Superior temporal gyrus (tissue), 1 donor: ENCODE measurements at regions not wholly inside any gene's neighbourhood (a gene's known extent, or its start where the extent isn't known, plus 50 kb on each side); places are given as distances from the start of the nearest gene placed in this dataset.

Source experiments
- DNase-seq: peaks from one replicate; pipeline ENCODE4 v3.0.0-alpha.2; 2016; ENCODE audit errors: extremely low spot score

DNA sequence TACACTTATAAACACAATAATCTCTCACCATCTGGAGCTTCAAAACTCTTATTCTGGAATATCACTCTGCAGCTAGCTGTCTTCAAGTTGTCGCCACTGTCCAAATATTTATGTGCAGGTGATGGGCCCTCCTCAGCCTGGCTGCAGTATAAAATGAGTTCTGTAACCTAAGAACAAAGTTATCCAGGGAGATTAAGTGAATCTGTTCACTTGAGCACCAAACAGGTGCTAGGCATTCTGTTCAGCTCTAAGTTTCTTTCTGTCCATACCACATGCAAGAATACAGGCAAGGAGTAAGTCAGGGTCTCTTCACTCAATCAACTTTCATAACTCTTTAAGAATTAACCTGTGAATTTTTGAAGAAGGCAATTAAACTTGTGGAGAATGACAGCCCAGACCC, 344.1 kb downstream of the PLK2 start:
- DNase-seq = no peak

DNA sequence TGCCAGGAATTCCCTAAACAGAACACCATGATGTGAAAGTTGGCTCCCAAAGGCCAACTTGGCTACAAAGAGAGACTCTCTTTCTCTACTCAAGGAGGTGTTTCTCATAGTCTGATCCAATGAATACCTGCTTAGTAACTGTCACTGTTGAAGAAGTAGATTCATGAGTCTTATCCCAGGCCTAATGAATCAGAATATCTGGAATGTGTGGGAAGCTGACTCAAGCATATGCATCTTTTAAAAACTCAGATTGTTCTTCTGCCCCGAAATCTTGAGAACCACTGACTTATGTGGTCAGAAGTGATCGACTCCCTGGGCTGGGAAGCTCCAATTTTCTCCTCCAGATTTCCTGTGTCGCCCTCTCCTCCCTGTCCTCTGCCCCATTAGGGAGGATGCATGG, 345.6 kb downstream of the PLK2 start:
- DNase-seq = no peak

DNA sequence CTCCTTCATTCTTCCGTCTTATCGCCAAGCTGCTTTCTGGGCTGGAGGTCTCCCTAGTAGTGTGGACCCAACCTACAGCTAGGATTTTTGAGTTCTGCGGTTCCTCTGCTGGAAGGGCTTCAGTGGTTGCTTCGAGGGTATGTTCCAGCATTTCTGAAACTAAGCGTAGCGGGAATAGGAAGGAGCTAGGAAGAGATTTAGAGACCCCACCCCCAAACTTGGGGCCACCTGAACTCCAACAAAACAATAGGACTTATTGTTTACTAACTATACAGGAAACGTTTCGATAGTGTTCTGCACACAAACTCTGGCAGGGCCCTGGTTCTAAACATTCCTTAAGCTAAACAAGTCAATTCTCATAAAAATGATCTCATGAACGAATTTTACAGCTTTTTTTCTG, 346.7 kb downstream of the PLK2 start:
- no peak for DNase-seq

DNA sequence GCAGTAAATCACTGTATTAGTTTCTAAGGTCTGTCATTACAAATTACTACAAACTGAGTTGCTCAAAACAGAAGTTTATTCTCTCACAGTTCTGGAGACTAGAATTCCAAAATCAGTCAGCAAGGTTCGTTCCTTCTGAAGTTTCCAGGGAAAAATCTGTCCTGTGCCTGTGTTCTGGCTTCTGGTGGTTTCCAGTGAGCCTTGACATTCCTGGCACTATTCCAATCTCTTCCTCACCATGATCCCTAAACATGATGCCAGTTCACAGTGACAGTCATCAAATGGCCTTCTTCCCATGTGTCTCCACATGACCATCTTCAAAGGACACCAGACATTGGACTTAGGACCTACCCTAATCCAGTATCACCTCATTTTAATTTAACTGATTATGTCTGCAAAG, 351.4 kb downstream of the PLK2 start:
- DNase-seq = no peak

DNA sequence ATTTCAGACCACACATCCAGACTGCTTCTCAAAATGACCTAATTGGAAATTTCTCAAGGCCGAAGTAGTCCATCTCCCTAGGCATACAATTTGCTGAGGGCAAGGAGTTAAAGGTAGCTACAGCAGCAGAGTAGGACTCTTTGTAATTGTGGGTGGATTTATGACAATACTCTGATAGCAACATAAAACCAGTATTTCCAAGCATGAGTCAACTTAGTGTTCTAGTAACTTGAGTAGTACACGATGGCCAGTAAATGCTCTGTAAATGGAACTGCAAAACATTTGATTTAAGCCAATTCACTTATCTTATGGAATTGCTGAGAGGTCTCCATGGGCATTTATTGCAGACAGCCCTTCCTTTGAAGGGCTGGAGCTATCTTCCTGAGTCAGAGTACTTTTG, 352.2 kb downstream of the PLK2 start:
- DNase-seq = no peak

DNA sequence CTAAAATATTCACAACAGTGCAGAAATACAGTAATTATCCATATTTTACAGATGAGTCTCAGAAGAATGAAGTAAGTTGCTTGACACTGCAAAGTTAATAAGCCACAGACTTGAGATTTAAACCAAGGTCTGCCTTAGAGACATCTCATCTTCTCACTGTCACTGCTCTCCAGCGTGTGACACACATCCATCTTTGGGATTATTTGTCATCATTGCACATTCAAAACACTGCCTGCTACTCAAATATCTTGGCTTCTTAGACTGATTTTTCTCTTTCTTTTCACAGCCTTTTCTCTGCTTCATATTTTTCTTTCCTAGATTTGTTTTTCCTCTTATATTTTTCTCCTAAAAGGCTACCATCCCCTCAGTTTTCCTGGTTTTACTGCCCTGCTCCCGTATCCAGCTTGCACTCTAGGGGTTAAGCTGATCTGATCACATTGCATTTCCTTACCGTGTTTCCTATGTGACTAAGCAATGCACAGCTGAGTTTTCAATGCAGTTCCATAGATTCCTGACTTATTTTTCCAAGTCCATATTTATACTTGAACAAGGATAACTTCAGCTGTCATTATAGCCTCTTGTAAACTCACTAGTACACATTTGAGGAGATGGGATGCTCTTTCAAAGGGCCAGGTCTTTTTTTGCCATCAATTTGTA, 353.0 kb downstream of the PLK2 start:
- no peak for DNase-seq

DNA sequence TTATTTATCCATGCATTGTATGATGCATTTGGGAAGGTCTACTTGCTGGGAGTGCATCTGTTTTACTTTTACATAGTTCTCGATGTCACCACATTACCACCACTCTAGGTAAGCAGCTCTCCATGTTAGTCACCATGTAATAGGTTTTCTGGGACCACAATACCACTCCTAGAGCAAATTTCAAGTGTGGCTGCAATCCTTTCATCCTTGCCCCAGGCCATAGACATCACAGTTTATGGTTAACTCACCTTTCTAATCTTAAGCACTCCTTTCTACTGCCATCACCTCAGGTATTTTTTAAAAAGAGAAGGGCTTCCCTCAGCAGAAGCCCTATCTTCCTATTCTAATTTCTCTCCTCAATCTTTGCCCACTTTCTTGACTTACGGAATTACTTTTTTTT, 354.1 kb downstream of the PLK2 start:
- DNase-seq = no peak

DNA sequence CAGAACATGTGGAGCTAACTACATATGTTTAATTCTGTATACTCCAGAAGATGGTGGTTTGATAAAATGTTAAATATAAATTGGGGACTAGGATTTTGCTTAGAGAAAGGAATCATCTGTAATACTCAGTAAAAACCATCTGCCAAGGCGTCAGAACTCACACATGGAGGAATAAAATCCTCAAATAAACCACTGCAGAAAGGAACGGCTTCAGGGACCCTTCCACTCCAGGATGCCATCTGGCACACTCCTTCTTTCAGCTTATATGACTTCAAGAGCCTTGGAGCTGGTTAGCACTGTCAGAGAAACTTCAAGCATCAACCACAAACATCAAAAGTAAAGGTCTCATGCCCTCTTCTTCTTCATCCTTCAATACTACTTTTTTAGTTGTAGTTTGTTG, 360.6 kb downstream of the PLK2 start:
- no peak for DNase-seq

DNA sequence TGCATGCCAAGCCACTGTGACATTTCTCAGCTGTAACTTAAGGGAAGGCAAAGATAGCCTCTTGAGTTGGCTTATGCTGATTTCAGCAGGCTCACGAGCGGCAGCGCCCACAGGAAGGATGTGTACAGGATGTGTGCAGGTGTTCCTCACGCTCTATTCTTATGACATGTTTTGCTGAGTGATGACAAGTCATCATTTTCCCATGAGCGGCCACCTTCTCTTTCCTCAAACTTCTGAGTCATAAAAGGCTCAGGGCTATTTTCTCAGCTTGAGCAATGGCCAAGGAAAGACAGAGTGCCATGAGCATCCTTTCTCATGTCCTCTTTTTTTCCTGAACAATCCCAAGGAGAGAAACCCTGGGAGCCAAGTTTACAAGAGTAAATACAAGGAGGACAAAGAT, 365.9 kb downstream of the PLK2 start:
- no peak for DNase-seq

DNA sequence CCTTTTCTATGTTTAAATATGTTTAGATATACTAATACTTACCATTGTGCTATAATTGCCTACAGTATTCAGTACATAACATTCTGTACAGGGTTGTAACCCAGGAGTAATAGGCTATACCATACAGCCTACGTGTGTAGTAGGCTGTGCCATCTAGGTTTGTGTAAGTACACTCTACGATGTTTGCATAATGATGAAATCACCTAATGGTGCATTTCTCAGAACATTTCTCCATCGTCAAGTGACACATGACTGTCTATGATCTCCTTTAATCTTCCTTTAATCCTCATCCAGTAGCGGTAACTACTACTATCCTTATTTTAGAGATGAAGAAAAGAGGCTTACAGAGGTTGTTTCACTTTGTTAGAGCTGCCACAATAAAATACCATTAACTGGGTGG, 369.2 kb downstream of the PLK2 start:
- no peak for DNase-seq

DNA sequence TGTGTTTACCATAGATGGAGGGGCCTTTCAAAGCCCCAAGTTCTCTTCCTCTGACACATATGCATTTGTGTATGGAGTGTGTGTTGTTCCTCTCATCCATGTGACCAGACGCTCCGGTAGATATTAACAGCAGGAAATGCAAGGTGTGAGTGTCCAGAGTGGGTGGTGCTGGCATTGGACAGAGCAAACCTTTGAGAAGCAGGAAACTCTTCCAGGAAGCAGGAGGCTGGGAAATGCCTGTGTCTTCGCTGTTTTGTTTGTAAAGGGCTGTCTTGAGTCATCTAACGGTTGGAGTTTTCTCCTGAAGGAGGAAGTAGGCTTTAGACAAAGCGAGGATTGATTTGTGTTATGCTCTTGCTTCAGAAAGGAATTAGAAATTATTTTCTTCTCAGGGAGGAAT, 370.9 kb downstream of the PLK2 start:
- no peak for DNase-seq

DNA sequence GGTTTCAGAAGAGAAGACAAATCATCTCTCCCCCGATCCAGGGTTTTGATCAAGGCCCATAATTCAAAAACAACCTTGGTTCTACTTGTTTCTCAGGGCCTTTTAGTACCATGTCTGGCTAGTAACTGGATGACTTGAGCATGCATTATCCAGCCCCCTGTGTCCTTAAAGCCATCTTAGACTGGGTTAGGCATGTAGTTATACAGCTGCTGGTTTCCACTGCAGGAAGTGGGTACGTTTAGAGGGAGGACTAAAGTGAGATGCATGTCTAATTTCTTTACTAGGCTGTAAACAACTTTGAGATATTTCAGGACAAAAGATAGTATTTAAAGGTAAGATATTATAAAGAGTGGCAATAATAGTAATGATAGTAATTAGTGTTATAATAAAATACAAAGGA, 372.0 kb downstream of the PLK2 start:
- no peak for DNase-seq

DNA sequence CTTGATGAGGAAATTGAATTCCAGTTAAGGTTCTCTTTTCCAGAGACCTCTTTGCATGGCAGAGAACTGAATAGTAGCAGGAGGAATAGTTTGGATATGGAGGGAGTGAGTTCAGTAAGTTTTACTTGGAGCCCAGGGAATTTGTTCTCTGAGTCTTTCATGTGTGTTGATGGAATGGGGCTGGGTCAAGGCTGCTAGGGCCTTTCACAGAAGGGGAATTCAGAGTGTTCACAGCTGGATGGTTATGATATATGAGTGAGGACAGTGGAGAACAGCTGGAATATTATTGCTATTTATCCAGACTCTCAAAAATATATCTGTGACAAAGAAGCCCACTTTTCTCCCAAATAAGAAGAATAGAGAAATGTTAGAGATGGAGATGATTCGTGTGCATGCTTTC, 372.8 kb downstream of the PLK2 start:
- DNase-seq = no peak

DNA sequence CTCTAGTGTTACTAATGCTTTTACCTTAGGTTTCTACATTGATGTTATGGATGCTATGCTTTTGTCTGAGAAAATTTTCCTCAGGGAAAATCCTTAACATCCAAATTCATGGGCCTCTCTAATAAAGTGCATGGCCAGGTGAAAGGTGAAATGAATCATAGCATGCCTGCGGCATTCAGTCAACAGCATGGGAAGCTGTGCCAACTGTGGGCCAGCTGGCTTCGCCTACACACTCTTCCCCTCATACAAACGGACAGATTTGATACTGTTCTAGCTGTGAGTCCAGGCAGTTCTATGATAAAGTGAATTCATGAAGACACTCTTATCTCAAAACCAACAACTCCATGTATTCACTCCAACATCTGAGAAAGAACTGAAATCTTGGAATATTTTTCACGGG, 374.1 kb downstream of the PLK2 start:
- DNase-seq = no peak

DNA sequence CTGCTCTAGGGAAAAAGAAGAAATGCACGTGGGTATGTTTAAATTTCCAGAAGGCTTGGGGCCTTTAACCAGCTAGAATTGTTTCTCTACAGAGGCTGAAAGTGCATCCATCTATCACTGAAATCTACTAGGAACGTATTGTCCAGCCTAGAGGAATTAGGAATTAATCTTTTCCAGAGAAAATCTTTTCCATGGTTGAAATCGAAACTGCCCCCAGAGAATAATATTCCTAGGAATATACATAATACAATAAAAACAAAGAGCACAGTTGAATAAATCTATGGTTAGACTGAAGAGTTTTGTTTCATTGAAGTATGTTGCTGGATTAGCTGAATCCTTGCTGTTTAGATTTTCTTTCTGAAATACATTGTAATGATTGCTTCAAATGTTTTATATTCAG, 378.5 kb downstream of the PLK2 start:
- no peak for DNase-seq

DNA sequence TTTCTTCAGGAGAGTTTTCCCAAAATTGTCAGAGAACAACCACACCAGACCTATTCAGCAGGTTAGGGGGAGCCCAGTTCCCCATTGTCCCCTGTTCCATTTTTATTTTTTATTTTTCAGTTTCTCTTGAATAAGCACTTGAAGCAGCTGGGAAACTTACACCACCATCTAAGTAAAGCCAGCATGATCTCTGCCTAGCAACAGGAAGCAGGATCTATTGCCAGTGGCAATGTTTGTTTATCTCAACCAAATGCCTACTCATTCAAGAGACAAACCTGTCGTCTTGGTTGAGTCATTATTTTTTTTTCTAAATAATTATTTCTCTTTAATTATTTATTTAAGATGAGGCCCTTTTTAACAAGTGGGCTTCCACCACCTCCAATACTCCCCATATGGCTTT, 379.3 kb downstream of the PLK2 start:
- no peak for DNase-seq

DNA sequence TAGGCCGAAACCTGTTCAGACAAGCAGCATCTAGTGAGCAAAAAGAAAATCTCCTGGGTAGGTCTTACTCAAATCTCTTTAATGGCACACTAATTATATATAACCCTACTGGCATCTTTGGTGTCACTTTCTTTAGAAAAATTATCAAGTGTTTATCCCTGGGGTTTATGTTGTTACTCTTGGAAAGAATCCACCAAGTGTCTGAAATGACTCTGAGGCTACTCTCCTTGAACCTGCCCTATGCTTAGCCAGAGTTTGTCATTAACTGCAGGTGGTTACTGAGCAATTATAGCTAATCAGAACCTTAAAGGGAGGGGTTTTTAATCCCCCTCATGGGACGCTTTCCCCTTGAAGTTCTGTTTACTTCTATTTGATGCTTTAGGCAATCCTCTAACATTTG, 381.9 kb downstream of the PLK2 start:
- DNase-seq = no peak

DNA sequence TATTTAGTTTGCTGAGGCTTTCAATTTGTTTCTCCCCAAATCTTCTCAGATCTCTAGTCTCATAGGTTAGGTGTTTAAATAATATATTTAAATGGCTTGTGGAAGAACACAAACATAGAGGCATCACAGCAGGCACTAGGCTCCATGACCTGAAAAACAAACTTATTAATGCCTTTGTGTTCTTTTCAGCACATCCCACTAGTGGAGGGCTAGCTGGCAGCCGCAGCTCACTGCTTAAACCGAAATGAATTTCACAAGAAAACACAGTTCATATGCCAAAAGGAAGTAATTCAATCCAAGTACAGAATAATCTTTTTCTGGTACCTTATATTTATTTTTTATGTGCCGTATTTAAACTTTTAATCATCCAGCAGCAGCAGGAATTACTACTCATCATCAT, 382.5 kb downstream of the PLK2 start:
- DNase-seq = no peak

DNA sequence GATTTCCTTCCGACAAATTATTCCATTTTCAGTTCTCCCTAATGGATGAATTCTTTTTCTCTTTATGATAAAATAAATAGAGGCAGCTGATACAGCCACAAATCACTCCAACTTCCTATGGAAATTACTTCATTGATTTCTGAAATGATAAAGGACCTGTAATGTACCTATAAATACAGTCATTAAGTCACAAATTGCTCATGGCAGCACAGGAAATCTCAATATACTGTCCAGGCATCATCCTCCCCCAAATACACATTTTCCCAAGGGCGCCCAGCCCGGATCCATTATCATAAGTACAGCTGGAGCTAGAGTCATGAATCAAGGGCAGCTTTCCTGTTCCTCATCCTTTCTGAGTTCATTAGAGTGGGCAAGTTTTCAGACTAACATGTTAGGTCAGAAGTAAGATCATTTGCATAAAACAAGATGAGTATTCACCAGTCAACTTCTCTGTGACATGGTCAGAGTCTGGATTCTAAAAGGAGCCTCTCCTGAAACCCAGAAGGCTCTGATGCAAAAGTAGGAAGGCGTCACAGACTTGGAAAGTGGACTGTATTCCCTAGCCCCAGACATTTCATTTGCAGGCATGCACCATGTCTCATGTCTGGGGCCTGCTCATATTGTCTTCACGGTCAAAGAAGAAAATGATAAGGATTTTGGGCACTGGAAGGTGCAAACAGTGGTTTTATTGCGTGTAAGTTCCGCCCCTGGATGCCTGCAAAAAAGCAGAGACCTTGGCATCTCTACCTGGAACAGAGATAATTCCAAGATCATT, 383.2 kb downstream of the PLK2 start:
- DNase-seq = no peak

DNA sequence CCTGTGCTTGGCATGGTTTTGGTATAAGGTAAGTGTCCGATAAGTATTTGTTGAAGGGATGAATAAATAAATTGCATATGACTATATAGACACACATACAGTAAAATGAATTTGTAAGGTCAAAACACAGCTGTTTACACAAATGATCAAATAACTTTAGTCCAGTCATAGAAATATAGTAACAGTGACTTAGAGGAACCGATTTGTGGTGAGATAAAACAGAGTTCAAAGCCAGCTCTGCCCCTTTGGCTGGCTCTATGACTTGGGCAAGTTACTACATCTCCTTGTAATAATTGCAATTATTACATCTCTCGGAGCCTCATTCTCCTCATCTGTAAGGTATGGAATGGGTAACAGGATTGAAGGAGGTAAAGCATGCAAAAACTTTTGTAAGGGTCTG, 384.0 kb downstream of the PLK2 start:
- no peak for DNase-seq

DNA sequence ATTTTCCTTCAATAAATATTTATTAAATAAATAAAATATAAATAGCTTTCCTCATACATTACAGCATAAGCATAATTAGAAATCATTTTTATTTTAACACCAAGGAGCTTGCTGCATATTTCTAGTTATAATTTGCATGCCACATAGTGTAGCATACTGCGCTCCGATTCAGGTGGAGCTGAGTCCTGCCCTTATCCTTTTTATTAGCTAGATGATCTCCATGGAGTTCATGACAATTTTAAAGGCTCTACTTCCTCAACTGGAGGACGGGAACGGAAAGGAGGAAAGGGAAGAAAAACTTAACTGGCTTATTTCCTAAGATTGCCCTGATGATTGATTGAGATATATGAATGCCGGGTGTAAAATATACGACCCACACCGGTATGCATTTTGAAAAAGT, 385.2 kb downstream of the PLK2 start:
- DNase-seq = no peak

DNA sequence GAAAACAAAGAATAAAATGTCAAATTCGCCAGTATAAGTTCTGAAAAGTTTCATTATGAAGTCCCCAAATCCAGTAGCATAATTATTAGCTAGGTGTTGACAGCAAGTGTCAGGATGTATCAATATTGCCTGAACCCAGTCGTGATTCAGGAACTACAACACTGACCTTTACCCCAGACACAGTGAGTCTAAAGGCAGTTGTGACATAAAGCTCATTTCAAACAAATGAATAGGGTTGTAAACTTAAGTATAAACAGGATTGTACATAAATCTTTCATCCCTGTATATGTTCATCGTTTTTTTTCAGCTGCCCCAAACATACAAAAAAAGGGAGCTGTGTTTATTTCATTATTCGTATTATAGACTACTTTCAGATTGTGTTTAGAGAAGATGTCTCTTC, 385.7 kb downstream of the PLK2 start:
- DNase-seq = no peak

DNA sequence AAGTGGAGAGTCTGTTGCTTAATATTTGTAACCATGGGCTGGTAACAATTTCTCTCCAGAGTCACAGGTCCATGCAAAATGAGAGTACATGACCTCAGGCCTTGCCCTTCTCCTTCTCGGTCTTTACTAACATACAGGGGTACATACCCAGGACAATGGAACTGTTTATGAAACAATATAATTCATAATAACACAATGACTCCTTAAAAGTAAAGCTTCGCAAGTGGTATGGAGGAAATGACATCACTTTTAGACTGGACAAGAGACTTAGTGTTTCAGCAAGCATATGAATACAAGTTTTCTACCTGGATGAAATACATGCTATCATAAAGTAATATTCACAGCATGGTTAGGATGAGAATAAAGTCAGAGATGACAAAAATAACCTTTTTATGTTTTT, 386.6 kb downstream of the PLK2 start:
- no peak for DNase-seq
